IMR-90 (cell line): ENCODE measurements at regions not wholly inside any gene's neighbourhood (a gene's known extent, or its start where the extent isn't known, plus 50 kb on each side); places are given as distances from the start of the nearest gene placed in this dataset.

Experiments used
- ATAC-seq: fragments of 200-7000 bp; cut with Tn5 transposase; 2 replicates; pipeline ENCODE4 v1.9.1; 2020; ENCODE audit warnings: low read depth, mild to moderate bottlenecking, moderate library complexity
- BruUV-seq: library from RNA; stranded (reverse); fragments of 400-500 nt; replicated peaks from 2 replicates; lab custom pipeline; 2021; lab: Mats Ljungman, UMichigan
- CTCF ChIA-PET: fragments of 300-600 bp; formaldehyde crosslinking; extraction: SDS; loops from one replicate; lab custom pipeline; 2021; ENCODE audit warnings: antibody characterized with exemption; lab: Yijun Ruan, JAX
- POLR2A ChIA-PET: fragments of 300-600 bp; sonication (Branson Sonifier 250); formaldehyde crosslinking; loops from one replicate; lab custom pipeline; 2022; ENCODE audit warnings: antibody characterized with exemption; ENCODE audit not compliant: unreplicated experiment; lab: Charles Lee
- DNase-seq: peaks from one replicate; pipeline ENCODE4 v3.0.0; 2013
- H2AFZ ChIP-seq: replicated peaks from 2 replicates; pipeline ENCODE3; 2013; ENCODE audit warnings: low read length, mild to moderate bottlenecking; ENCODE audit not compliant: poor library complexity
- H2AK5ac ChIP-seq: 2 replicates; pipeline ENCODE4 v1.6.1; 2013; ENCODE audit warnings: low read depth, low read length, inconsistent platforms
- H2AK9ac ChIP-seq: replicated peaks from 2 replicates; pipeline ENCODE3; 2013; ENCODE audit warnings: mild to moderate bottlenecking, low read depth, low read length, moderate library complexity; ENCODE audit not compliant: poor library complexity
- H2BK120ac ChIP-seq: 2 replicates; pipeline ENCODE4 v1.6.1; 2013; ENCODE audit warnings: low read depth, low read length, inconsistent platforms
- H2BK15ac ChIP-seq: 3 replicates; pipeline ENCODE4 v1.6.1; 2013; ENCODE audit warnings: low read depth, low read length, inconsistent platforms
- H2BK20ac ChIP-seq: 2 replicates; pipeline ENCODE4 v1.6.1; 2013; ENCODE audit warnings: low read depth, mild to moderate bottlenecking, inconsistent platforms, low read length, moderate library complexity
- H2BK5ac ChIP-seq: 2 replicates; pipeline ENCODE4 v1.6.1; 2013; ENCODE audit warnings: mild to moderate bottlenecking, low read depth, low read length, inconsistent platforms; ENCODE audit not compliant: poor library complexity, severe bottlenecking
- H3K14ac ChIP-seq: replicated peaks from 2 replicates; pipeline ENCODE4 v1.6.1; 2013; ENCODE audit warnings: low read depth, low read length, inconsistent platforms
- H3K18ac ChIP-seq: 2 replicates; pipeline ENCODE4 v1.6.1; 2013; ENCODE audit warnings: low read depth, low read length, control low read depth
- H3K23ac ChIP-seq: 2 replicates; pipeline ENCODE4 v1.6.1; 2013; ENCODE audit warnings: low read depth, low read length, inconsistent platforms
- H3K27ac ChIP-seq: 2 replicates; pipeline ENCODE4 v1.5.1; 2013; ENCODE audit warnings: mild to moderate bottlenecking, control low read depth, low read length; ENCODE audit not compliant: insufficient read depth
- H3K27me3 ChIP-seq: 2 replicates; pipeline ENCODE4 v1.6.1; 2013; ENCODE audit warnings: low read length; ENCODE audit not compliant: control insufficient read depth, insufficient read depth
- H3K36me3 ChIP-seq: 2 replicates; pipeline ENCODE4 v1.6.1; 2013; ENCODE audit warnings: low read length, mixed read lengths; ENCODE audit not compliant: control insufficient read depth, insufficient read depth
- H3K4ac ChIP-seq: 2 replicates; pipeline ENCODE4 v1.6.1; 2013; ENCODE audit warnings: low read depth, low read length, inconsistent platforms
- H3K4me1 ChIP-seq: 2 replicates; pipeline ENCODE4 v1.6.1; 2013; ENCODE audit warnings: low read length, mixed read lengths; ENCODE audit not compliant: control insufficient read depth, insufficient read depth
- H3K4me2 ChIP-seq: 2 replicates; pipeline ENCODE4 v1.6.1; 2013; ENCODE audit warnings: low read depth, mild to moderate bottlenecking, control low read depth, low read length, moderate library complexity
- H3K4me3 ChIP-seq: 2 replicates; pipeline ENCODE4 v1.5.1; 2013; ENCODE audit warnings: low read depth, mild to moderate bottlenecking, control low read depth, low read length, moderate library complexity; ENCODE audit not compliant: insufficient read depth
- H3K56ac ChIP-seq: 2 replicates; pipeline ENCODE4 v1.6.1; 2013; ENCODE audit warnings: low read length, inconsistent platforms; ENCODE audit not compliant: insufficient read depth; ENCODE audit errors: extremely low read depth
- H3K79me1 ChIP-seq, 2 experiments: 2 replicates each; pipeline ENCODE4 v1.6.1; 2013; ENCODE audit warnings: low read length in 2 of 2, inconsistent platforms in 1 of 2, low read depth in 1 of 2
- H3K9ac ChIP-seq: 2 replicates; pipeline ENCODE4 v1.6.1; 2013; ENCODE audit warnings: low read depth, low read length, control low read depth
- H3K9me1 ChIP-seq: 2 replicates; pipeline ENCODE4 v1.6.1; 2013; ENCODE audit warnings: low read length, inconsistent platforms; ENCODE audit not compliant: insufficient read depth
- H3K9me3 ChIP-seq: 2 replicates; pipeline ENCODE4 v1.6.1; 2013; ENCODE audit warnings: low read length; ENCODE audit not compliant: control insufficient read depth, insufficient read depth
- H4K20me1 ChIP-seq: 2 replicates; pipeline ENCODE4 v1.6.1; 2013; ENCODE audit warnings: low read length, inconsistent platforms; ENCODE audit not compliant: insufficient read depth
- H4K5ac ChIP-seq: 2 replicates; pipeline ENCODE4 v1.6.1; 2013; ENCODE audit warnings: mild to moderate bottlenecking, low read depth, low read length, control low read depth
- H4K8ac ChIP-seq, 2 experiments: 2 replicates each; pipeline ENCODE4 v1.6.1; 2013; ENCODE audit warnings: low read depth in 2 of 2, low read length in 2 of 2, control low read depth in 1 of 2, inconsistent platforms in 1 of 2
- H4K91ac ChIP-seq: 2 replicates; pipeline ENCODE4 v1.6.1; 2013; ENCODE audit warnings: low read depth, low read length, inconsistent platforms; ENCODE audit not compliant: insufficient read depth
- CEBPB ChIP-seq: IDR thresholded peaks from 2 replicates; pipeline ENCODE4 v1.6.1; 2012; ENCODE audit warnings: low read depth, low read length, improper control_type of control experiment
- RFX5 ChIP-seq: IDR thresholded peaks from 2 replicates; pipeline ENCODE4 v1.8.0; 2012; ENCODE audit warnings: low read depth, mild to moderate bottlenecking, low read length, moderate library complexity
- WGBS, 2 experiments: methylation state at CpG; one replicate each; pipeline versions ENCODE4 v1.1.5 to v1.1.7; 2013; ENCODE audit warnings: missing lambda C conversion rate in 2 of 2; ENCODE audit not compliant: insufficient read length in 1 of 2; ENCODE audit errors: extremely low coverage in 2 of 2; 5-methylcytosine and 5-hydroxymethylcytosine counted together
- dilution Hi-C: fragments of 300-500 bp; cut with HindIII; formaldehyde crosslinking; loops from one replicate; pipeline ENCODE4 v1.14.3; 2018; ENCODE audit warnings: low sequenced_read_pairs; ENCODE audit not compliant: unreplicated experiment
- in situ Hi-C: fragments of 300-500 bp; cut with MboI; formaldehyde crosslinking; loops from 3 replicates; pipeline ENCODE4 v1.14.3; 2019; ENCODE audit warnings: low sequenced_read_pairs, inconsistent platforms, mixed read lengths
- intact Hi-C: fragments of 100-400 bp; cut with micrococcal nuclease; formaldehyde crosslinking; loops from 2 replicates; pipeline ENCODE4 v1.10.0; 2022

DNA sequence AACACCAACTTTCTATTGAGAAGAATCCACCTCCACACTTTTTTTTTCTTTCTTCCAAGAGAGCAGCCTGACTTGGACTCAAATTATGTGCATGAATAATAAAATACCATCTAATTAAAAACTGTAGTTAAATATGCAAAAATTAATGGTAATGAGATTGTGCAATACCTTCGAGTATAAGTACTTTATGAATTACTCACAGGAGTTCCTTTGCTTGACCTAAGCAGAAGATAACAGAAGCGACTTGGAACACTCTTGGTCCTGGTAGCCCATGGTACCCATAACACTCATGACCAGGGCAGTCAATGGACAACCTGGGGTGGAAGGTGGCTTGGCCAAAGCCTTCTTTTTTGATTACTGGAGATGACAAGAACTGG is 203.5 kb upstream of the IRX3 start:
- Histone ChIP-seq H2BK20ac (no peak overlapping the region), H3K18ac (no peak overlapping the region), H3K27ac (no peak overlapping the region), H3K4me2 (no peak overlapping the region), H3K23ac (no peak overlapping the region), H2BK15ac (no peak overlapping the region), H3K4me3 (no peak overlapping the region), H4K91ac (no peak overlapping the region), H3K4ac (no peak overlapping the region), H4K5ac (no peak overlapping the region), H3K9me3 (no peaks in the 10 kb centered on the region), H4K20me1 (no peaks in the 10 kb centered on the region), H2BK120ac (no peak overlapping the region), H3K14ac (no peak overlapping the region), H3K27me3 (no peaks in the 10 kb centered on the region), H2BK5ac (no peak overlapping the region), H2AK9ac (no peak overlapping the region), H3K9me1 (no peaks in the 10 kb centered on the region), H3K9ac (no peak overlapping the region), H2AK5ac (no peak overlapping the region), H3K56ac (no peak overlapping the region), H3K4me1 (no peaks in the 10 kb centered on the region), H3K79me1 (no peaks in the 10 kb centered on the region), H4K8ac (no peak overlapping the region), H3K36me3 (no peaks in the 10 kb centered on the region), H2AFZ (no peak overlapping the region)
- DNase-seq: no peak
- dilution Hi-C loops (no loop called here), intact Hi-C loops (no loop called here), in situ Hi-C loops (no loop called here)
- peak; percentile 65 for TF ChIP-seq CEBPB
- no peak for TF ChIP-seq RFX5
- CTCF ChIA-PET: no interaction called here
- no CpG with 5 or more reads among the region's 2 CpGs for WGBS, 2 experiments
- ATAC-seq: no peak
- BruUV-seq: no TSS peak
- POLR2A ChIA-PET: no interaction called here
